Astrocyte of the hippocampus (primary cell): ENCODE measurements at regions not wholly inside any gene's neighbourhood (a gene's known extent, or its start where the extent isn't known, plus 50 kb on each side); places are given as distances from the start of the nearest gene placed in this dataset.
"Not testable (repeated sequence)": the region's sequence is repeated elsewhere in the genome, so short reads cannot be mapped to it uniquely, and the experiment has no call there.

Experiments
- DNase-seq: peaks from one replicate; pipeline ENCODE4 v3.0.0; 2011; ENCODE audit warnings: low read depth, low spot score

DNA sequence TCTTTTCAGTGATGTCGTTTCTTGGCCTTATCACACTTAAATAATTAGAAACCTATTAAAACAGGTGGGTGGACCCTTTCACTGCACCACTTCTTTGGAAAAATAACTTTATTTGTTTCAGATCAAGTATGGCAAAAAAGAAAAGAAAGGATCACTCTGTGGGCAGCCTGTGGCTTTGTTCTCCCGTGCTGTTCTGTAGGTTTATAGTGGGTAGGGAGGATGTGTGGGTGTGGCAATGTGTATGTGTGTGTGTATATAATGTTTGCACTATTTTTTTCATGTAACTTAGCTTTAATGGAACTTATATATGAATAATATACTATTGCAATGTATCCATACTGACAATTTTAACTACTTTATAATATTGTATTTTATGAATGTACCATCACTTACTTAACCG lies 85.9 kb downstream of the ACTBL2 start:
- no peak for DNase-seq

DNA sequence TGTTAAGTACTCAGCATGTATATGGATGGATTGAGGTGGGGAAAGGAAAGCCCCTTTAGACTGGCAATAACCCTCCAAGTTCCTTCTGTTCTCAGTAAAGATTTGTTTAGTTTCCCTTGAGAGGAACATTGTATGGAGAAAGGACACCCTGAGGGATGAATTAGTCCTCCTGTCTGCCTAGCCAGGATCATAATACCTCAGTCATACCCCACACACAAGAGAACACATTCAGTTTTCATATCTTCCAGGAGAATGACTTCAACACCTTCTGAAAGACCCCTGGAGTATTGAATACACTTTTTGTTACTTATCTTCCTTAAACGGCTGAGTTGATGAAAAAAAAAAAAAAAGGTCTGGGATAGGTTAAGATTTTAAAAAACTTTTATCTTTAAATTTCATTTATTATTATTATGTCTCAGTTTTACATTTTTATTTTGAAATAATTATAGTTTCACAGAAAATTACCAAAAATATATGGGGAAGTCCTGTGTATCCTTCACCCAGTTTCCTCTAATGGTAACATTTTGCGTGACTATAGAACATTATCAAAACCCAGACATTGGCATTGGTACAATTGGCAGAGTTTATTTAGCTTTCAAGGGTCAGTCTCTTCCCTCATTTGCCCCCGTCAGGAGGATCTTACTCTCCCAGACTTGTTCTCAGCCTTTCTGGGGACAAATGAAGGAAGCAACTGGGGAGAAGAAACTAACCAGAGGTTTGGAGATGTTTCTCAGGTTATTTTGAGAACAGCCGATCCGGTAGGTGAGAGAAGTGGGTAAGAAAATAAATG lies 88.0 kb downstream of the ACTBL2 start:
- no peak for DNase-seq

DNA sequence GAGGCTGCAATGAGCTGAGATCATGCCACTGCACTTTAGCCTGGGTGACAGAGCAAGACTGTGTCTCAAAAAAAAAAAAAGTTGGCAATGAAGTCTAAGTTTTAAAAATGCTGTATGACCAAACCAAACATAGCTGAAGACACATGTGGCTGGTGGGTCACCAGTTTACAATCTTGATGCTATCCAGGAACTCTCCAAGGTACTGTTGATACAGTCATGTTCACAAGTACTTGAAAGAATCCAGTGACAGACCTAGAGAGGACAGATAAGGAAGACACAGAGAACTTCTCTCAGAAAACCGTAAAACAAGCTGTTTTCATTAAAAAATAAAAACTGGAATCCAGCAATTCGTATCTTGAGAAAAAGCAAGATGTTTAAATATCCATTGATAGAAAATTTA lies 95.7 kb downstream of the ACTBL2 start:
- peak; percentile 49 for DNase-seq

DNA sequence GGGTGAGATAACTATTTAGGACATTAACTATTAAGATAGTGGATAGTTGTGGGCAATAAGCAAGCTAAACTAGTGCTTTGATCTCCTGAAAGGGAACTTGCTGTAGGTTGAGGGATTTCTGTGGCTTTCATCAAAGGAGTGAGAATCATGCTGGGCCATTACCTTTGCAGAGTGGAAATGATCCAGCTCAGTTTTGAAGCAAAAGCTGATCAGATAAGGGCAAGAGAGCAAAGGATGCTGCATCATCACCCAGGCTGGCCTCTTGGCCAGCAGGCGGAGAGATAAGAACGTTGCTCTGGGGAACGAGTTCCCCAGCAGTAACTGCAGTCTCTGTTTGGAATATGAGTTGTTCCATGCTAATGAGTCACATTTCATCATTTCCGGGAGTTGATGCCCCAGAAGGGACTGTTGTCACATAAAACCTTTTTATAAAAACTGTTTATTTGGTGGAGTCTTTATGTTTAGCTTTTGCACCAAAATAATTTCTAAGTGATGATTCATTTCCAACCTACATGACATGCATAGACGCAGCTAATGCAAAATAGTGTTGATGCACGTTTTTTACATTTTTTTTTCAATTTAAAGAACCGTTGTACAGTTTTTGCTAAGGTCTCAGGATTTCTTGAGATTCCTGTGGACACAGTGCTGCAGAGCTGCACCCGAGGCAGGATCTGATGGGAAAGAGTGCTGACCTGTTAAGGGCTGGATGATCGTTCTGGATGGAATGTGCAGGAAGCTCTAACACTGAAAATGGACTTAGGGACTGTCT lies 99.3 kb downstream of the ACTBL2 start:
- DNase-seq, result peak; percentile 74

DNA sequence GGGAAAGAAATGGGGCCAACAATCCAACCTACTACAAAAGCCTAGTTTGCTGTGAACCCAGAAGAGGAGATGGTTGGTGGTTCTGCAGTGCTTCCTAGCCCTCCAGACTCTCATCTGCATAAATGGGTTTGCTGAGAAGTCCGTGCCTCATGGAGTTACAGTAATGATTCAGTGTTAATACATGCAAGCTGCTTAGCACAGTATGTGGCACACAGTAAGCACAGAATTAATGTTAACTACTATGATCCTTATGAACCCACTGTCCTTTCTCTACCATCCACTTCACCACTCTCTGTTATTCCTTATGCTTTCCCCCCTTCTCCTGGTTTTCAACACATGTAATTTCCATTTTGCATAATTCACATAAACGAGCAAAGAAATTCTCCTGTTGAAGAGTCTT lies 100.0 kb downstream of the ACTBL2 start:
- no peak for DNase-seq

DNA sequence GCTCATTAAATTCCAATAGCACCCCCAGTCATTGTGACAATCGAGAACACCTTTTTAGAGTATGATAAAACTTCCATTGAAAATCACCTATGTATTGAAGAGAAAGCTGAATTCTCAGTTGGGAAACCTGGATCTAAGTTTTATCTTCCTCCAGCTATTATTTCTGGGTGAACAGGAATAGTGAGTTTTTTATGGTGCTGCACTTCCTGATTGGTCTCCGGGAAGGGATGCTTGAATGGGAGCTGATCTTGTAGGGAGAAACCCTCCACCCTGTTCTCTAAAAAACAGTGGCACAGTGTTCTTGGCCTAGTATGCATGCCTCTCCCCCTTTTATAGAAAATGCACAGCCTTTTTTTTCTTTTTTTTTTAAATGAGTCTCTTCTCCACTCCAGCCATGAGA lies 112.2 kb downstream of the ACTBL2 start:
- no peak for DNase-seq

DNA sequence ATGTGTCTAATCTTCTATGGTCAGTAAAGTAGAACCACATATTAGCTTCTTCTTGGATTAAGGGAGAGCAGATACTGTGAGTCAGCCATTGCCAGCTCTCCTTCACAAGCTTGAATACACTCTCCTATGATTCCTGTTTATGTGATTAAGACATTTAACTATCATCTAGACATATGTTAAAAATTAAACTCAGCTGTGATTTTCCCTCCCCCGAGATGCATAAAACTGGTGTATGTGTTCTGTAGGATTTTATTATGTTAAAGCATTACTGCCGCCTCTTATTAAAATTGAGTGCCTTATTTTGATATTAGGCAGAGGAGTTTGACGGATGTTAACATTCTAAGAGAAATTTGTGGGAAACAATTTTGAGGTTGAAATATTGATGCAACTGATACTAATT lies 114.6 kb downstream of the ACTBL2 start:
- no peak for DNase-seq

DNA sequence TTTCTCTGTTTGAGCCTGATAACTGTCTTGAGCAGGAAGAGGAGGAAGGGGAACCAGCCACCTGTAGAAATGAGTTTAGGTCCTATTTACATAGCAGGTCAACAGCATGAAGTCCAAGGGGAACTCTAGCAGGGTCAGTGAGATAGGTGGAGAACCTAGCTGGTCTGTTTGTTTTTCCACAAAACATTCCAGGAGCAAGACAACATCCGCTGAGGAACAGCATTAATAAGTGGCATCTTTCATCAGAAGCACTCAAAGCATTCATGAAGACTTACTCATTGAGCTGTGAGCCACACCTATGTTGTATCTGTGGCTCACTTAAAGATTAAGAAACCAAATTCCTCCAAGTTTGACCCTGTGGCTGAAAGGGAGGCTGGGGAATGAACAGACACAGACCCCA lies 115.9 kb downstream of the ACTBL2 start:
- peak; percentile 44 for DNase-seq

DNA sequence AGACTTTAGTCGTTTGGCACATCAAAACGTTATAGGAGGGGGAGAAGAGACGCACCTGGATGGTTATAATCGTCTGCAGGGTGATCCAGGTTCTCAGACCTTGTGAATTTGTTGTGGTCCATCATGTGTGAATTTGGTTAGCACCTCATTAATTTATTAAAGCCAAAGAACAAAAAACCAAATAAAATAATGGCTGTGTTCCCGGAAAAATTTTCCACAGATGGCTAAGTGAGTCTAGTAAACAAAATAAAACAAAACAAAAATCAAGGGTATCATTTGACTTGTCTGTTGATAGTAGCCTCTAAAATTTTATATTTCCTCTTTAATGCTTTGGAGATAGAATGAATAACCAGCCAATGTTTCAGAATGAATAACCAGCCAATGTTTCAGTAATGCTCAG lies 119.7 kb downstream of the ACTBL2 start:
- DNase-seq, result no peak

DNA sequence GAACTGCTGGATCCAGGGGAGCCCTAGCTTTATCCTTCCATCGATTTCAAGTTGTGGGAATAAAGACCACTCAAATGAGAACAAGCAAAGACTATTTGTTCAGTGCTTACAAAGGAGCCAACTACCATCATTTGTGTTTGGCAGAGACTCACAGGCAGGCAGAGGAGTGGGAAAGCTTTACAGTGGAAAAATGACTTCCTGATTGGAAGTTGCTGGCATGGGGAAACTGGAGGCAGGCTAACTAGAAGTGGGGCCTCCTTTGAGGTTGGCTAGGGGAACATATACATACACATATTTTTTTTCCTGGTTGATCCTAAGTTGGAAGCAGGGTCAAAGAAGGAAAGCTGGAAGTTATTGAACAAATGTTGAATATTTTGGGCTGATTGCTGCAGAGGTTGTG lies 121.7 kb downstream of the ACTBL2 start:
- no peak for DNase-seq

DNA sequence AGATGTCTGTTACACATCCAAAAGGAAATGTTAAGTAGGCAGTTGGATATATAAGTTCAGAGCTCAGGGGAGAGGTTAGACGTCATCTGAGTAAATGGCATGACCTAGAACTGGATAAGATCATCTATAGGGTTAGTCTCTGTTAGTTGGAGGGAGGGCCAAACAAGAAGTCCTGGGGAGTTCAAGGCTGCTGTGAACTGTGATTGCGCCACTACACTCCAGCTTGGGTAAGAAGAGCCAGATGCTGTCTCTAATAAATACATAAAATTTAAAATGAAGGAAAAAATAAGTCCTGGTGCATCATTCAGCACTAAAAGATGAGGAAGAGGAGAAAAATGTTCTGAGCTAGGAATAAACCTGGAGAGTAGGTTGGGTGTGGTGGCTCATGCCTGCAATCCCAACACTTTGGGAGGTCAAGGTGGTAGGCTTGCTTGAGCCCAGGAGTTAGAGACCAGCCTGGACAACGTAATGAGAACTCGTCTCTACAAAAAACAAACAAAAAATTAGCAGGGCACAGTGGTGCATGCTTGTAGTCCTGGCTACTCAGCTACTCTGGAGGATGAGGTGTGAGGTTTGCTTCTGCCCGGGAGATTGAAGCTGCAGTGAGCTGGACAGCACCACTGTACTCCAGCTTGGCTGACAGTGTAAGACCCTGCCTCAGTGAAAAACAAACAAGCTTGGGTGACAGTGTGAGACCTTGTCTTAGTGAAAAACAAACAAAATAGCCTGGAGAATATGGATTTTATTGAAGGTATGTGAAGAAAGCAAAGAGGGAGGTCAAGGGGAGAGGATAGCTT lies 123.6 kb downstream of the ACTBL2 start:
- DNase-seq, result no peak

DNA sequence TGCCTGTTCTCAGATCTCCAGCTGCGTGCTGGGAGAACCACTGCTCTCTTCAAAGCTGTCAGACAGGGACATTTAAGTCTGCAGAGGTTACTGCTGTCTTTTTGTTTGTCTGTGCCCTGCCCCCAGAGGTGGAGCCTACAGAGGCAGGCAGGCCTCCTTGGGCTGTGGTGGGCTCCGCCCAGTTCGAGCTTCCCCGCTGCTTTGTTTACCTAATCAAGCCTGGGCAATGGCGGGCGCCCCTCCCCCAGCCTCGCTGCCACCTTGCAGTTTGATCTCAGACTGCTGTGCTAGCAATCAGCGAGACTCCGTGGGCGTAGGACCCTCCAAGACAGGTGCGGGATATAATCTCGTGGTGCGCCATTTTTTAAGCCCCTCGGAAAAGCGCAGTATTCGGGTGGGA lies 125.8 kb downstream of the ACTBL2 start:
- DNase-seq, result not testable (repeated sequence)

DNA sequence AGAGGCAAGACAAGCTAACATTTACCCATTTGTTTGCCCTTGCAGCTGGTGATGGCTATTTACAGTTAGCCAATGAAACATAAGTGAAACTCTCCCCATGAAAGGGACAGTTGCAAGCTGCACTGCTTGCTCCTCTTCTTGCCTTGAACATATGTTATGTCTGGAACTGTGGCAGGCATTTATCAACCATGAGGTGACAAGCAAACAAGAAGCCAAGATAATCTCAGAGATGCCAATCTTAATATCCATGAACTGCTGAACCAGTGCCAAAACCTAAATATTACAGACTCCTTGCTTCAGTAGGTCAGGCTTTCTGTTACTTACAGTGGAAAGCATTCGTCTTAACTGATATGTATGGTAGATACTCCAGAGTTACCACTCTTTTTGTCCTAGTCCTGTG lies 133.4 kb downstream of the ACTBL2 start:
- DNase-seq, result no peak

DNA sequence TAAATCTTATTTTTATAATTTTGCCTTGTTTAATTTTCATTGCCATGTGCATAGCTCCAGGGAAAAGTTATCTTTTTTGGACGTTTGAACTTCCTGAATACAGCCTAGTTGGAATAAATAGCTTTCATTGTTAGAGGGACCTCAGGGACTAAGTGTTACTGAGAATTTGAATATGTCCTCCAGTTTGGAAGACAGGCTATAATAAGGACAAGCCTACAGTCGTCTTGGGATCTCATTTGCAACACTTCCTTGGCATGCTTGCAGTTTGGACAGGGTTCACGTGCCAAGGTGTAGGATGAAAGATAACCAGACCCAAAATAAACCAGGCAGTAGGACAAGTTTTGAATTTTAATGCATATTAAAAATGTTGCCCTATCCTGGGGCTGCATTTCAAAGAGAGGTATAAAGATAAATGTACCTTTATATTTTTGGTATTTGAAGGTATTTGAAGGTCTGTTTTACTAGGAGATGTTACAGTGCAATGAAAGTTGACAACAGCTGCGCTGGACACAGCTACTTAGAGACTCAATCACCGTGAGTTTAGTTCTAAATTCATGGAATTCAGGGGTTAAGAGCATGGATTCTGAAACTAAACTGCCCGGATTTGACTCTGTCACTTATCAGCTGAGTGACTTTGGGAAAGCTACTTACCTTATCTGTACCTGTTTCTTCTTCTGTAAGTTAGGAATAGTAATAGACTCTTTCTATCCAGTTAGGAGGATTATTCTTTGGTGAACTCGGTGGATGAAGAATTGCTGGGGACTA lies 134.1 kb downstream of the ACTBL2 start:
- DNase-seq, result no peak

DNA sequence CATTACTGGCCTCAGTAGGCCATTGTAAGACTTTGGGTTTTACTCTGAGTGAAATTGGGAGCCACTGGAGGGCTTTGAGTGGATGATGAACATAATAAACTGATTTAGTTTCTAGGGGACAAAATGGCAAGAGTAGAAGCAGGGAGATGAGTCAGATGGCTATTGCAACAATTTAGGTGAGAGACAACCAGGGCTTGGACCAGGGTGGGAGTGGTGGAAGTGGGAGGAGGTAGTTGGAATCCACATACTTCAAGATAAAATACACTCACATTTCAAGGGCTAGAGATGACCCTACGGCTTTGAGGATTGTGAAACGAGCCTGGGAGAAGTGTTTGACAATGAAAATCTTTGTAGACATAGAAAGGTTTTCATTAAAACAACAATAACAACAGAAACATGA lies 136.3 kb downstream of the ACTBL2 start:
- DNase-seq, result no peak

DNA sequence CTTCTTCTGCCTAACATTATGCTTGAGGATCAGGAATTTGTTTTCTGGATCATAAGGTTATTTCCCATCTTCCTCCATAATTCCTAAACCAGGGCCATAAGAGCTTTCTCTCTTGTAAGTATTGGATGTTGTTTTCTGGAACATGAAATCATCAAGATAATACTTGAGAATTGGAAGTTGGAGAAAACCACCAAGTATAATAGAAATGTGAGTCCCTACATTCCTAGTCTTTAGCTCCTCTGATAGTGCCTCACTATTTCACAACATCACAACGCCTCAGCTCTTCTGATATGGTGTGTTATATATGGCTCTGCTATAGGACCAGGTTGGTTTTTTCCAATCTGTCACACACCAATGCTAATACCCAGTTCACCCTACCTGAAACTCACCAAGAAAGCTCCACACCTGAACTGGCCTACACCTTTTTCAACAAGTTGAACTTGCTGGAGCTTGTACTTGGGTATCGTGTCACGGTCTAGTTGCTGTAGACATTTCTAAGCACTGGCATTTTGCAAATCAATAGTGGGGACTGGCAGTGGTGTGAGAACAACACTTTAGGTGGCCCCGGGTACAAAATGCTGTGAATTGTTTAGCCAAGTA lies 141.1 kb downstream of the ACTBL2 start:
- DNase-seq, result no peak

DNA sequence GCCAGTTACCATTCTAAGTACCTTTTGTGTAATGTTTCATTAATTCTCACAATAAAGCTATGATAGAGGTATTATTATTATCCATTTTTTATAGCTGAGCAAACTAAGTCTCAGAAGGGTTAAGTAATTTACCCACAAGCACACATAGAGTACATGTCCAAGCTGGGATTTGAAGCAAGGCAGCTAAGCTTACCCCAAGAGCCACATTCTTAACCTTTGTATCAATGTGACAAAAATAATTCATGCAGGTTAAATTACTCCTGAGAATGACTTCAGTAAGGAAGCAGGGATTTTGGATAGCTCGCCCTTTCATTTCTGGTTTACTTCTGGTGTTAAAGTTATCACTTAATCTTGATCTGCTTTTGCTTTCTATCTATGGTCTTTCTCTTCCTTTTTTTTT lies 141.9 kb downstream of the ACTBL2 start:
- DNase-seq, result no peak

DNA sequence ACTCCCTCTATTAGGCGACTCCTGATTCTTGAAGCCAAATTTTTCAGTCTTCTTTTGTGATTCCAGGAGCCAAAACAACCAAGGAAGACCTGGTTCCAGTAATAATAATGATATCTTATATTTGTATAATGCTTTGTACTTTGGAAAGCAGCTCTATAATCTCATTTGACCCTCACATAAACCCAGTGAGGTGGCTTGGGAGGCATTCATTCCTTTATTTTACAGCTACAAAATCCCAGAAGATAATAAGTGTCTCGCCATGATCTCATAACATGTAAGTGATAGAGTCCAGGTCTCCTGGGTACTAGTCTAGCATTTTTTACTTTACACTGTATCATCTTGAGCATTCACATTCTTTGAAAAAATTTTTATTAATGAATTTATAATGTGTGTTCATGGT lies 143.1 kb downstream of the ACTBL2 start:
- DNase-seq, result no peak

DNA sequence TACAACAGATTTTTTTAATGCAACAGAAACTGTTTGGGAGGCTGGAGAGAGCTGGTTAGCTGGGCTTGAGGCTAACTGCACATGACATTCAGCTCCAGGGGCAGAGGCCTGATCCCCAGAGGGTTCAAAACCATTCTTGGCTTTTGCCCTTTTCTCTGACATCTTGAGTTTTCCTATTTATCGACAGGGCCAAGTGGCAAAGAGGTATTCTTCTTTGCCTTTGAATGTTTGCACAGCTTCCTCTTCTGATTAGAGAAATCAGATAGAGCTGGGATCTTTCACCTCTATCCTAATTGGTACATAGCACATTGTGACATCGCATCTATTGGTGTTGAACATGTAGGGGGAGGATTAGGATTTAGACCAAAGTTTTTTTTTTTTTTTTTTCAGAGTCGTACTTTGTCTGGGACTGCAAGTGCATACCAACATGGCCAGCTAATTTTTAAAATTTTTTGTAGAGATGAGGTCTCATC lies 143.7 kb downstream of the ACTBL2 start:
- DNase-seq, result no peak

DNA sequence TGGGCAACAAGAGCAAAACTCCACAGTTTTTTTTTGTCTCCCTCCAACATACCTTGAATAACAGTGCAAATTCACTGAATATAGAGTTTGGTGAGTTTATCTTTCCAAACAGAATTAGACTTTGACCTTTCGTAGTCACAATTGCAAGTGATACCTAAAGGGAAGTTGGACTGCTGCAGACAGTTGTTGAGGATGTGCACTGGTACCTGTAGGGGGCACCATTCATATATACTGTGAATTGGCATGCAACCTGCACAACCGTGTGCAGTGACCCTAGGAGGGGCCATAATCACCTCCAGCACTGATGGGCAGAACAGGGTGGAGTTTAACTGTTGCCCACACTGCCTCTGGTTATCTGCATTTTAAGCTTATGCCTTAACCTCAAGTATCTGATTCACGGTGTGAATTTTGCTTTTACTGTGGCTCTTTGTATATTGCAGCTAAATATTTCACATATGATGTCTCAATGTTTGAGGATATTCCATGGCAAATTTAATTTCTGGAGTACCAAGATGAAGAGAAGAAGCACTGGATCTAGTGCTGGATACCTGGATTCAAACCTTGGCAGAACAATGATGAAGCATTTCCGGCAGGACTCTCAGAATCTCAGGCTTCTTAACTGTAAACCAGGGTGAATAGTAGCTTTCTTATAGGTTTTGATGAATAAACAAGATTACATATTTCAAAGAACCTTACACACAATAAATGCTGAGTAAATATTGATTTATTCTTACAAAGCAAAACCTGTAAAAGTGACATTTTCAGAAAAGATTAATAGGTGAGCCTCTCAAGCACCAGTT lies 144.3 kb downstream of the ACTBL2 start:
- DNase-seq, result no peak
